IMR-90 (cell line): ENCODE measurements at regions not wholly inside any gene's neighbourhood (a gene's known extent, or its start where the extent isn't known, plus 50 kb on each side); places are given as distances from the start of the nearest gene placed in this dataset.

Source experiments
- BHLHE40 ChIP-seq: fragments of 150-350 bp; IDR thresholded peaks from 2 replicates; pipeline ENCODE4 v1.6.1; 2016; ENCODE audit warnings: mild to moderate bottlenecking, low read depth, low read length
- CEBPB ChIP-seq: IDR thresholded peaks from 2 replicates; pipeline ENCODE4 v1.6.1; 2012; ENCODE audit warnings: low read depth, low read length, improper control_type of control experiment
- CHD1 ChIP-seq: IDR thresholded peaks from 2 replicates; pipeline ENCODE4 v1.6.1; 2012; ENCODE audit warnings: low read depth, low read length, improper control_type of control experiment
- CTCF ChIP-seq: conservative IDR thresholded peaks from 2 replicates; pipeline ENCODE4 v1.5.1; 2012; ENCODE audit warnings: mild to moderate bottlenecking, low read depth, low read length, improper control_type of control experiment
- ELK1 ChIP-seq: fragments of 150-350 bp; IDR thresholded peaks from 2 replicates; pipeline ENCODE4 v1.6.1; 2016; ENCODE audit warnings: low read depth, mild to moderate bottlenecking, low read length, moderate library complexity, borderline replicate concordance
- FOS ChIP-seq: fragments of 150-350 bp; IDR thresholded peaks from 2 replicates; pipeline ENCODE4 v1.6.1; 2016; ENCODE audit warnings: low read depth, low read length
- MAFK ChIP-seq: IDR thresholded peaks from 2 replicates; pipeline ENCODE4 v1.6.1; 2012; ENCODE audit warnings: low read depth, low read length, improper control_type of control experiment
- MAZ ChIP-seq: IDR thresholded peaks from 2 replicates; pipeline ENCODE4 v1.6.1; 2012; ENCODE audit warnings: low read depth, mild to moderate bottlenecking, low read length, improper control_type of control experiment, moderate library complexity, borderline replicate concordance
- MXI1 ChIP-seq: IDR thresholded peaks from 2 replicates; pipeline ENCODE4 v1.6.1; 2012; ENCODE audit warnings: low read depth, mild to moderate bottlenecking, low read length, moderate library complexity, borderline replicate concordance
- POLR2A ChIP-seq: IDR thresholded peaks from 2 replicates; pipeline ENCODE4 v1.6.1; 2012; ENCODE audit warnings: mild to moderate bottlenecking, low read depth, low read length
- RAD21 ChIP-seq: IDR thresholded peaks from 2 replicates; pipeline ENCODE4 v1.6.1; 2012; ENCODE audit warnings: low read length, improper control_type of control experiment
- RCOR1 ChIP-seq: IDR thresholded peaks from 2 replicates; pipeline ENCODE4 v1.6.1; 2012; ENCODE audit warnings: mild to moderate bottlenecking, low read length, improper control_type of control experiment; ENCODE audit not compliant: insufficient replicate concordance
- RFX5 ChIP-seq: IDR thresholded peaks from 2 replicates; pipeline ENCODE4 v1.8.0; 2012; ENCODE audit warnings: low read depth, mild to moderate bottlenecking, low read length, moderate library complexity
- TF ChIP-seq, protein P1 (sequence below): fragments of 150-350 bp; IDR thresholded peaks from 2 replicates; pipeline ENCODE4 v1.6.1; 2017; ENCODE audit warnings: mild to moderate bottlenecking, antibody characterized with exemption, low read length, low read depth

- TF ChIP-seq RFX5 (no peak), POLR2A (no peak), CTCF (no peak), MAFK (no peak), CHD1 (no peak), RCOR1 (no peak), CEBPB (no peak), MXI1 (no peak), ELK1 (no peak), MAZ (no peak), RAD21 (no peak), FOS (no peak), BHLHE40 (no peak)
- TF ChIP-seq, protein P1, sequence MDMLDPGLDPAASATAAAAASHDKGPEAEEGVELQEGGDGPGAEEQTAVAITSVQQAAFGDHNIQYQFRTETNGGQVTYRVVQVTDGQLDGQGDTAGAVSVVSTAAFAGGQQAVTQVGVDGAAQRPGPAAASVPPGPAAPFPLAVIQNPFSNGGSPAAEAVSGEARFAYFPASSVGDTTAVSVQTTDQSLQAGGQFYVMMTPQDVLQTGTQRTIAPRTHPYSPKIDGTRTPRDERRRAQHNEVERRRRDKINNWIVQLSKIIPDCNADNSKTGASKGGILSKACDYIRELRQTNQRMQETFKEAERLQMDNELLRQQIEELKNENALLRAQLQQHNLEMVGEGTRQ = no peak
Observed at GRCh38 chr17:79395066-79395465, 215.8 kb downstream of the RBFOX3 start.
